Fibroblast of mammary gland (primary cell): ENCODE measurements at regions not wholly inside any gene's neighbourhood (a gene's known extent, or its start where the extent isn't known, plus 50 kb on each side); places are given as distances from the start of the nearest gene placed in this dataset.

Experiments
- DNase-seq: peaks from one replicate; pipeline ENCODE4 v3.0.0-alpha.2; 2010; ENCODE audit warnings: low read depth
- H3K4me3 ChIP-seq: 2 replicates; pipeline ENCODE4 v1.5.1; 2011; ENCODE audit warnings: low read depth, mild to moderate bottlenecking, low read length, moderate library complexity; ENCODE audit not compliant: control insufficient read depth
- CTCF ChIP-seq: conservative IDR thresholded peaks from 2 replicates; pipeline ENCODE4 v1.5.1; 2011; ENCODE audit warnings: low read depth, low read length, inconsistent platforms; ENCODE audit not compliant: control insufficient read depth, insufficient read depth

GRCh38 chr1:90507173-90507572 lies 209.9 kb downstream of the BARHL2 start:
- no peak overlapping the region for H3K4me3 ChIP-seq
- no peak for DNase-seq
- no peak for TF ChIP-seq CTCF

GRCh38 chr1:90505806-90506205 lies 211.3 kb downstream of the BARHL2 start:
- no peak for DNase-seq
- no peak overlapping the region for H3K4me3 ChIP-seq
- TF ChIP-seq CTCF: no peak

- no peak overlapping the region for H3K4me3 ChIP-seq
- DNase-seq: no peak
- TF ChIP-seq CTCF: no peak
Measured at GRCh38 chr1:90504509-90504908, 212.6 kb downstream of the BARHL2 start.

GRCh38 chr1:90502696-90503095 lies 214.4 kb downstream of the BARHL2 start:
- DNase-seq: no peak

GRCh38 chr1:90502194-90502593 lies 214.9 kb downstream of the BARHL2 start:
- no peak for DNase-seq
- H3K4me3 ChIP-seq: no peak overlapping the region
- no peak for TF ChIP-seq CTCF

More at GRCh38 chr1:90502696-90503095, 214.4 kb downstream of the BARHL2 start:
- H3K4me3 ChIP-seq: no peak overlapping the region
- no peak for TF ChIP-seq CTCF

GRCh38 chr1:90501281-90501680 lies 215.8 kb downstream of the BARHL2 start:
- no peak overlapping the region for H3K4me3 ChIP-seq
- no peak for TF ChIP-seq CTCF
- DNase-seq: no peak

GRCh38 chr1:90494748-90495282 lies 222.3 kb downstream of the BARHL2 start:
- no peak for DNase-seq
- no peak for TF ChIP-seq CTCF
- no peak overlapping the region for H3K4me3 ChIP-seq
